ENCODE measurements at regions not wholly inside any gene's neighbourhood (a gene's known extent, or its start where the extent isn't known, plus 50 kb on each side); places are given as distances from the start of the nearest gene placed in this dataset.

DNA sequence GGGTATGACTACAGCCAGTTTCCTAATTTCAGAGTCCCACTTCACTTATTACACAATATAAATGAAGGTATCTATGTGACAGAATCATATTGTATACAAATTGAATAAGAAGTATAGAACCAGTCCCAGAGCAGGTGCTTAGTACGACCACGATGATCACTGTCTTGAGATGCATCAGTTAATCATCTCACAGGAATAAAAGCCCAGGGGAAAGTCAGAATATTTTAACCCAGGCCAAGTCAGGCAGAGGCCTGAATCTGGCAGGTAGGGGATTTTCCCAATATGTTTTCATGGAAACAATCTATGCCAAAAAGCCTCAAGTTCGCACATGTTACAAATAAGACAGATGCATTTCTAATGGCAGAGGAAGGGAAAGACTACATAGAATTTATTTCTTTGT is 758.4 kb downstream of the BCL11B start:
- no peak for ATAC-seq

DNA sequence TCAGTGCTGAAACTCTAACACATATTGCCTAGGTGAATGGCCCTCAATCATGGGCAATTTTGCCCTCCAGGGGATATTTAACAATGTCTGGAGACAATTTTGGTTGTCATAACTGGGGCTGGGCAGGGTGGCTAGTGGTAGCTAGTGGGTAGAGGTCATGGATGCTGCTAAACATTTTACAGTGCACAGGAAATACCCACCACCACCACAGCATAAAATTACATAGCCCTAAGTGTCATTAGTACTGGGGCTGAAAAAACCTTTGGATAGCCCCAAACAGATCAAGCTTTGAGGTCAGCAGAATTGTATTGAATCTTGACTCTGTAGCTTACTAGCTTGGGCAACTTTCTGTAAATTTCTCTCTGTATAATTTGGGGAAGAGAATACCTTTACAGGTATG is 758.0 kb downstream of the BCL11B start:
- no peak for ATAC-seq

DNA sequence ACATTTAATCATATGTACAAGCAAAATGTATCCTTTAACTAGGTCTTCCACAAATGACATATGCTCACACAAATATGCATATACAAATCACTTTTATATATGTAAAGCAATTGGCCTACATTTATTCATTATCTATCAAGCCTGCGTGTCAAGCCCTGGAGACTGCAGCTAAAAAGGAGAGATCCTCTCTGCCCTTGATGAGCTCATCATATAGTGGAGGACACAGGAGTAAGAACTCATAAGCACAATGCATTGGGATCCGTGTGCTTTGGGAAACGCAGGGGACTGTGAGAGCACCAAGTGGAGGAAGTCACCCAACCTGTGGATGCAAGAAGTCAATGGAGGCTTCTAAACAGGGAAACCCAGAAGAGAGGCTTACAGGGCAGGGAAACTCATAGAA is 735.7 kb downstream of the BCL11B start:
- ATAC-seq, result no peak

DNA sequence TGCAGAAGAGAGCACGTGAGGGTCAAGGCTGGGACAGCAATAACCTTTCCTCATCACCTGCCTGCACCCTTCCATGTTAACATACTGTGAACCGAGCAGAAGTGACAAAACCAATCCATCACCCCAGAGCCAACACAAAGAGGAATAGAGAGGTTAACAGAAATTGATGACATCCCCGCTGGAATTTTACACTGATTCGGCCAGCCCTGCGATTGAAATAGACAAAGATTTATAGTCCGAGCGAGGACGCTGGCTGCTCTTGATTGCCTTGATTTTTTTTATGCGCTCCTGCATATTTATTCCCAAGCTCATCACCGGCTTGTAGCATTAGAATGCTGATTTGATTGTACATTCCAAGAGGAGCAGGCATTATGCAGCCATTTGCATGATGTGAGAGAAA is 729.7 kb downstream of the BCL11B start:
- no peak for ATAC-seq

DNA sequence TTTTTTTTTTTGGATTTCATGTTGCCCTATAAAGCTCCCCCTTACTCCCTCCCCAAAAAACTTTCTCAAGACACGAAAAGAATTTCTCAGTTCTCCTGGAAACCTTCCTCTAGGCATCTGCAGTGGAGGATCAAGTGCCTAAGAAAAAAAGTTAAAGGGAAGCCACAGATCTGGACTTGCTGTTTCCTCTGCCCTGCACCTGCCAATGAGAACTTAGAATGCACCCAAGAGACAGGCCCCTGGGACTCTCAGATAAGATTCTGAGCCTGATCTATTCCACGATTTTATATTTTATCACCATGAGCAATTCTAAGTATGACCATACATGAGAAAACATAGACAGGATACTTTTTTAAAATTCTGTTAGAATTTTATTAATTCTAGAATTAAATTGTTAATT is 728.9 kb downstream of the BCL11B start:
- ATAC-seq, result no peak

DNA sequence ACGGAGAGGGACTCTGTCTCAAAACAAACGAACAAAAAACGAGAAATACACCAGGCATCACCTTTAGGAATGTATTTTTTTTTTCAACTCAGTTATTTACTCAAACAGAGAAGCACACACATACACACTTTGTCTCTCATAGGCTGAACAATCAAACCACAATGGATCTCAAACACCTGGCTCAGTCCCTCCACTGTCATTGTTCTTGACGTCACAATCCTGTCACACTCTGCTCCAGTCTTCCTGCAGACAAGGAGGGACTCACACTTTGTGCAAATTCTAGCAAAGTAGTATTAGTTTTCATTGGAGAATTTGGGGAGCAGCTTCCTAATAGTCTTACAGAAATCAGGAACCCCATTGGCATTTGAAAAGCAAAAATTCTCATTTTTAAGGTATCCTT is 727.8 kb downstream of the BCL11B start:
- ATAC-seq, result no peak

DNA sequence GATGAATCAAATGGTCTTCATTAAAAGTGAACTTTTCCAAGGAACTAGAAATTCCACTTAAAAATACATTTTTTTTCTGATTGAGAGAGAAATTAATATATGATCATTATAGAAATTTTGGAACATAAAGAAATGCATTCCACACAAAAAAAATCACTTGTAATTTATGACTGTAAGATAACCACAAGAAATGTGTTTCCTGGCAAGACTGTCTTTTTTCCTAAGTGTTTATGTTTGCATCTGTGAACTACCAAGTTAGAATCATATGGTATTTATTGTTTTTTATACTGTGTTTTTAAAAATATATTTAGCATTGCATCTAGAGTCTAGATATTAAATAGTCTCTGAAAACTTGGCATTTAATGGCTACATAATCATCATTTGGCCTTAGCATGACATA is 726.8 kb downstream of the BCL11B start:
- ATAC-seq, result no peak

DNA sequence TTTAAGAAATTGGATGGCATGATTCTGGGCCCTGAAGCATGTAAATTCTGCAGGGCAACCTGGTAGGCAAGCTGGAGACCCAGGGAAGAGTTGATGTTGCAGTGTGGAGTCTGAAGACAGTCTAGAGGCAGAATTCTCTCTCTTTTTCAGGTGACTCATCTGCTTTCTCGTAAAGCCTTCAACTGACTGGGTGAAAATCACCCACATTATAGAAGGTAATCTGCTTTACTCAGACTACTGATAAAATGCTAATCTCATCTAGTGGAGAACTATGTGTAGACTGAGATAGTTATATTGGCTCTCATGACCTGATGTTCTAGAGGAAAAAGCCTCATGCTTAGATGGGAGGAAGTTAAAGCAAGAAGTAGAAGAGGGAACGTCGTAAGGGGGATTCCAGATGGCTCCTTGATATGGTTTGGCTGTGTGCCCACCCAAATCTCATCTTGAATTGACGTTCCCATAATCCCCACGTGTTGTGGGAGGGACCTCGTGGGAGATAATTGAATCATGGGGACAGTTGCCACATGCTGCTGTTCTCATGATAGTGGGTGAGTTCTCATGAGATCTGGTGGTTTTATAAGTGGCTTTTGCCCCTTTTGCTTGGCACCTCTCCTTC is 723.8 kb downstream of the BCL11B start:
- no peak for ATAC-seq

DNA sequence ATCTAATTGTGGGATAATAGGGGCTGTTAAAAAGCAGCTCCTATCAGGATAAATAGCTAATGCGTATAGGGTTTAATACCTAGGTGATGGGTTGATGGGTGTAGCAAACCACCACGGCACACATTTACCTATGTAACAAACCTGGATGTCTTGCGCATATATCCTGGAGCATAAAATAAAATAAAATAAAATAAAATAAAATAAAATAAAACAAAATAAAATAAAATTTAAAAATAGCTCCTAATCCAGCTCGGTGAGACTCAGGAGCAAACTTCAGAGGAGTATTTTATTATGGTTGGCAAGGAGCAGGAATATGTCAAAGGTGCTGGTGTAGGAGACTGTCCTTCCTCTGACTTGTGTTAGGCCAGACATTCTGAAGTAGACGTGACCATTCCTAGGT is 721.0 kb downstream of the BCL11B start:
- ATAC-seq, result no peak

DNA sequence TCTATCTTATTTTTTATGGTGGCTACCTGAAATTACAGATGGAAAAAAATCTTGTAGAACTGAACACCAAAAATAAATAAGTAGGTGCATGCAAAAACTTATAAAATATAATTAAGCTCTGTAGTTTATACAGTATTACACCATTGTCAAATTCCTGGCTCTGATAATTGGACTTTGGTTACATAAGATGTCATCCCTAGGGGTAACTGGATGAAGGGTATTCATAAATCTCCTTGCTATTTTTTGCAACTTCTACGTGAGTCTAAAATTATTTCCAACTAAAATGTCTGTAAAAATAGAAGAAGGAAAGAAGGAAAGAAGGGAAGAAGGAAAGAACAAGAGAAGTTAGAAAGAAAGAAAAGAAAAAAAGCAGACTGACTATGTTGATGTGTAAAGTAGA is 716.6 kb downstream of the BCL11B start:
- no peak for ATAC-seq

DNA sequence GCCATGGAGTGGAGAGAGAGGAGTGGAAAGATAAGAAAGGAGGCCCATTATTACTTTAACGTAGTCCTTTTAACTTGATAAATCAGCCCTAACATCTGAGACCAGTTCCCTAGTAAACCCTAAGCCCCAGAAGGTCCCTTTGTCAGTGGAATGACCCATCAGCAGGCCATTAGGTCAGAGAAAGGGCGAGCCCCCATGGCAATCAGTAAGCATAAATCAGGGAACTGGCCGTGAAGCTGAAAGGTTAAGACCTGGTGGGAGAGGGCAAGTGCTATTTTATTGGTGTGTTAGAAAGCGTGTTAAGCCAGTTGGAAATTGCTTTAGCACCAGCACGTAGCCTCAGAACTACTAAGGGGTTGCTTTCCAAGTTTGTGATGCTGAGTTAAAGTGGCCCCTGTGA is 708.0 kb downstream of the BCL11B start:
- no peak for ATAC-seq

DNA sequence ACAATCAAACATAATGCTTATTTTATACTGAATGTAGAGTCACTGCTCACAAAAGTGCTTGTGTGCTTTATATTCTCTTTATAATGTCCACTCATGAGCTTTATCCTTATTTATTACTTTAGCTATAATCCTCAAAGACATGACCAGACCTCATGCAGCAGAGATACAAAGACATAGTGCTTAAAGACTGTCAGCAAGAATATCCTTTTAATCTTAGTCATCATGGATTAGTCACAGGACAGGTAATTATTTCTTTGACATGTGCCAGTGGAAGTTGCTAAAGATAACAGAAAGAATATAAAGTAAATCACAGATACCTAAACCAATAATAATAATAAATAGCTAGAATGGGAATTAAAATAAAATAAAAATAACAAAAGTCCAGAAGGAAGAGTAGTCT is 707.5 kb downstream of the BCL11B start:
- ATAC-seq, result peak; percentile 69

DNA sequence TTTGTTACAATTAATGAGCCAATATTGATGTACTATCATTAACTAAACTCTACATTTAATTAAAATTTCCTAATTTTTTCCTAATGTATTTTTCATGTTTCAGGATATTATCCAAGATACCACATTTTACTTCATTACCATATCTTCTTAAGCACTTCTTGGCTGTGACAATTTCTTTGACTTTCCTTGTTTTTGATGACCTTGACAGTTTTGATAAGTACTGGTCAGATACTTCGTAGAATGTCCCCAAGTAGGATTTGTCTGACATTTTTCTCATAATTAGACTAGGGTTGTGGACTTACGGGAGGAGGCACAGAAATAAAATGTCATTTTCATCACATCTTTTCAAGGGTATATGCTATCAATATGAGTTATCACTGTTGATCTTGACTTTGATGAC is 700.9 kb downstream of the BCL11B start:
- ATAC-seq, result no peak

DNA sequence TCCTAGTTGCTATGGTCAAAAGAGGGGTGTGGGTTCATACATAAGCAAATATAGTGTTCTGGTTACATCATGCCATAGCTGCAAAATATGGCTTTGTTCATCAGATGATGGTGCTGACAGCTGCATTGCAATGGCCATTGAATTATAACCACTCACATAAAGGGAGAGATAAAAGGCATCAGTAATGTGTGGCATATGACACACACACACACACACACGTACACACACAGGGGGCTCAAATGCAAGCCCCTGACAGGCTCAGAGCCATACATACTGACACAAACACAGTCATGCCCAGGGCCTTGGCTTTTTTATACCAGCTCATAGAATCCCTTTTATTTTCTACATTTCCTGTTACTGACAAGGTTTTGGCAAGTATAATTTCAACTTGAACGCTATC is 698.9 kb downstream of the BCL11B start:
- ATAC-seq, result no peak

DNA sequence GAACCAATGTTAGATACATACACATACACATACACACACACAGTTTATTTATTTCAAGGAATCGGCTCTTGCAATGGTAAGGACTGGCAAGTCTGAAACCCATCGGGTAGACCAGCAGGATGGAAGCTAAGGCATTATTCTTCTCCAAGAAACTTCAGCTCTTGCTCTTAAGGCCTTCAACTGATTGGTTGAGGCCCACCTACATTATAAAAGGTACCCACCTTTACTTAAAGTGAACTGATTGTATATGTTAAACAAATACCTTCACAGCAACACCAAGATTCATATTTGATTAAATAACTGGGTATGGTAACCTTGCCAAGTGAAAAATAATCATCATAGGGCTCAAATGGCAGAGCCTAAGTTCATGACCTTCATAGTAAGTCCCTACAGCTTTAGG is 695.5 kb downstream of the BCL11B start:
- no peak for ATAC-seq

DNA sequence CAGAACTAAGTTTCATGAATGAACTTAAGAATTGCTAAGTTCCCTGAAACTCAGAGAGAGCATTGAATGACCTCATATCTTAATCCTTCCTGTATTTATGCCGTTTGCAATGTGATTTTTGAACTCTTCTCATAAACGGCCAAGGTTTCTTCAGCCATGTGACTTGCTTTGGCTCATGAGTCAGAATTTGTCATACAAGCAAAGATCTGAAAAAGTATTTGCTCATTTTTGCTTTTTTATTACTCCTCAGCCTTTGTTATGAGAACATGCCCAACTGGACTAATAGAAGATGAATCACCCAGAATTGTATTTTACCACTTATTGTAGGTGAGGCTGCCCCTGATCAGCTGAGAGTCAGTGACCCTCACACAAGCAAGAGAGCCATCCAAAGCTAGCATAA is 693.8 kb downstream of the BCL11B start:
- ATAC-seq, result peak; percentile 72

DNA sequence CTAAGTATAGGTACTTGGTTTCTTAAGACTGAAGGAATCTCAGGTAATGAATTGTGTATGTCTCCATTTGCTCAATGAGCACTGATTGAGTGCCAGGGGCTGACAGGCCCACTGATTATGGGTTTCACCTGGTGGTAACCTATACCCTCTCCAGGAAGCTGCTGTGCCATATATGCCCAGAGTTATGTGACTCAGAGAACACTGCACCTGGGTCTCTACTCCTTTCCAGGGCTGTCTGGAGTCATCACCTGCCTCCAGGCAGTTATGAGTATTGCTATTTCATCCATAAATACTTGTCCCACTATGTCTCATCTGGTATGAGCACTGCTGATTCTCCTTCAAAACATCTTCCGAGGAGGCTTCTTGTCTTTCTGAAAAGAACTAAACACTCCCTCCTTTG is 692.9 kb downstream of the BCL11B start:
- peak; percentile 60 for ATAC-seq

DNA sequence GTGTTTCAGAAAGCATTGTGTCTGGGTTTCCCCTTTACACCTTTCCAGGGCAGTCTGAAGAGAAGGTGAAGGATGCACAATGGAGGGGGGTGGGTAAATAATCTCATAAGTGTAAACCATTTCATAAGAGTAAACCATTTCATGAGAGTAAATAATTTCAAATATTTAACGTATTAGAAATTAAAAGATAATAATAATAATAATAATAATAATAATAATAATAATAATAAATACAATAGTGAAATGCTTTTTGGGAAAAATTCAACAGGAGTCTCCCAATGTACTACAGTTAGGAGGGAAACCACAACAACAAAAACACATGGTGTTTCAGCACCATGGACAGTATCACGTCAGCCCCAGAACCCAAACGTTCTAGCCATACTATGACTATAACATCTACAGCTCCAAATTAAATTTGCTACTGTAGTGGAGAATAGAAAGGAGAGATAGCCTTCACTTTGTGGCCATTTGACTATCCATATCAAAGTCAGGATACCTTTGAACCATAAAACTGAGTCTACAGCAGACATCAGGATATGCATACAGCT is 691.8 kb downstream of the BCL11B start:
- ATAC-seq, result peak; percentile 42

DNA sequence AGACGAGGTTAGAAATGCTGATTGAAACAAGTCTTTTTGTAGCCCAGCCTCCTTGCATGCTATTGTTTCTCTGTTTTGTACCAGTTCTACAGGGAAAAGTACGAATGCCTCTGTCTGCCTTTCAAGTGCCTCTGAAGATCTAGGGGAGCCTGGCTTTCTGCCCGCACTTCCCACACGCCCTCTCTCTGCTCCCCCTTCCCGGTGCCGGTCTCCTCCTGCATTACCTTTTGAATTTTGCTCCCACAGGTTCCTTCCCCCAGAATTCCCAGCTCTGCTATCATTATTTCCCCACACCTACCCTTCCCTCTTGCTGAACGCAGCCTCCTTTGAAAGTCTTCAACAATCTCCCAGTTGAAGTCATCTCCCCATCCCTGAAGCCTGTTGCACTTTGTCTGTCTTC is 689.7 kb downstream of the BCL11B start:
- ATAC-seq, result no peak

DNA sequence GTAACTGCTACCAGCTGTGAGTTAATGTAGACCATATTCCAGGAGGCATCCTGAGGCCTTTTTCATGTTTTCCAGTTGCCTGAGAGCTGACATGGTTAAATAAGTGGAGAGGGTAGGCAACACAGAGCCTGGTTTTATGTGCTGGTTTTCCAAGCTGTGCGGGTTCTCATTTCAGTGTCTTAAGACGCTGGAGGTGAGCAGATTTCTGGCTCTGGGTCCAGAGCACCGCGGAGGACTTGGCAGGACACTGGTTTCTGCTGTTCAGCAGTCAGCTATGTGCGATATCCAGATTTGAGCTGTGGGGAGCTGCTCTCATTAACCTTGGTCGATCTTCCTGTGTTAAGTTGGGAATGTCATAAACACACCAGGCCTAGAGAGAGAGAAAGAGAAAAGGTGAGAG is 680.8 kb downstream of the BCL11B start:
- ATAC-seq, result no peak

DNA sequence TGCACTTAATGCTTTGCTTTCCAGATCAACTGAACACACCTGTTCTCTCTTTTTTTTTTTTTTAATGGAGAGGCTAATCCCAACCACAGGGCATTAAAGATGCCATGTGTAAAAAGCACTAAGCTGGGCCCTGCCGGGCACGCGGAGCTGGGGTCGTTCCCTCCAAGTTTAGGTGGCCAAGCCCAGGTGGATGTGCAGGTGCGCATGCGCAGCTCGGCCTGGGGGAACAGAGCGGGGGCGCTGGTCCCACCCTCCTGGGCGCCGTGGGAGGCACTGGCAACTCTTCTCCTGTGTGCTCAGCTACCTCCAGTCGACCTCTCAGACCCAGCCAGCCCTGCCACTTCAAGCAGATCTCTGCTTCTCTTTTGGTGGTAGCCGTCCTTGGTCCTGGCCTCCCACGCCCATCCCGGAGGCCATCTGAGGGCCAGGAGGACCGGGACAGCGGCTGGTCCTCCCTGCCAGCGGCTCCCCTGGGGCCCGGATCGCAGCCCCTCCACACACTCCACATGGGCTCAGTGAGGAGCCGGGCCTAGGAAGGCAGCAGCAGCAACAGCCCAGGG is 679.3 kb downstream of the BCL11B start:
- no peak for ATAC-seq

DNA sequence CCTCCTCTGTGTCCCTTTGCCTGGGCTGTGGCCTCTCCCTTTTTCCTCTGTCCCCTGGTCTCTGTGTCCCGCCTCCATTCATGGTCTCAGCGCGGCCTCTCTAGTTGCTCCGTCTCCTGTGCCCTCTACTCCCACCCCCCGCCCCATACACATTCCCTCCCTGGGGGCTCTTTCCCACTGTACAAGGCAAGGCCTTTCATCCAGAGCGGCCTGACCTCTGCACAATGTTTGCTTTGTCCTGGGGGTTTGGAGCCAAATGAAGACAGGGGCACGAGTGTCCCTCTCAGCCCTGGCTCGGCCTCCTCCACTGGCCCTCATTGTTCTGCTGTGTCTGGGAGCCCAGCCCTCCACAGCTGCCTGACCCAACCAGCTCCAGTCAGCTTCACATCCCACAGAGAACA is 678.6 kb downstream of the BCL11B start:
- no peak for ATAC-seq

DNA sequence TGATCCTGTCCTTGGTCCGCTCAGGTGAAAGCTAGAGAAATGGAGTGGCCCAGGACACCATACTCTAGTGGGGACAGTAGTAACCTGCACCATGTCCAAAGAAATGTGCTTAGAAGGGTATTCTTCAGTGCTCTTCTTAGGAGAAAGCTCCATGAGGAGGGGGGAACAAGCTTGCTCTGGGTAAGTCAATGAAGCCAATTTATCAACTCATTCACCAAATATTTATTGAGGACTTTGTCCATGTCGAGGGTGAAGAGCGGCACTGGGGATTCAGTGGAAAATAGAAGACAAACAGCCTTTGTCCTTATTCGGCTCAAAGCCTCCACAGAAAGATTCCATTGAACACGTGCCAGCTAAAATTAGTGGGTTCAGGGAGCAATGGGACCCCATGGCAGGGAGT is 677.8 kb downstream of the BCL11B start:
- ATAC-seq, result no peak

DNA sequence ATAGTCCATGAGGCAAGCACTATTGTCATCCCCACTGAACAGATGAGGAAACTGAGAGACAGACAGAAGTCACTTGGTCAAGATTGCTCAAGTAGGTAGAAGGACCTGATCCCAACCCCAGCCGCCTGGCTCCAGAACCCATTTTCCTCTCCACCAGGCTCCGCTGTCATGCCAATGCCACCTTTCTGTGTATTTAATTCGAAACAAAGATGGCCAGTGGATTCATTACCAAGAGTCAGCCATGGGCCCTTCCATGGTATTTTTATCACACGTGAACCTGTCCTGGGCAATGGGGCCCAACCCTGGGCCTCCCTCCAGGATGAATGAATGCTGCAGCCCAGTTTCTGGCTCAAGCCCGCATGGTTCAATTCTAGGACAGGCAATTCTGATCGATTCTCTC is 673.4 kb downstream of the BCL11B start:
- no peak for ATAC-seq

DNA sequence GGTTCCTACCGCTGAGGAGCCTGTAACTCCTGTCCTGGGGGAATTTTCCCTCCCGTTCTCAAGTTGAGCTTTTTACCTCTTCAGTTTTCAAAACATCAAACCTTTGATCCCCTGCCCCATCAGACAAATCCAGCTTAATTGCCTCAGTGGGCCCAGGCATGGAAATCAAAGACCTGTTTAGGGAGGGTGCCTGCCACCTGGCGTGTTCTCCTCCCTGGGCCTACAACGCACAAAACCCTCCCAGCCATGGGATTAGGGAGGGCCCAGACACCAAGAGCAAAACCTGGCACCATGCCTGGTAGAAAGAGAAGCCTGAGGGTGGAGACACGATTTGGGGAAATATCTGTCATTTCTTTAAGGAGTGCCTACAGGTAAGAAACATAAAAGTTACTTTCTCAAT is 672.9 kb downstream of the BCL11B start:
- no peak for ATAC-seq
